Mesenchymal stem cell (in vitro differentiated cells and primary cell): ENCODE measurements at regions not wholly inside any gene's neighbourhood (a gene's known extent, or its start where the extent isn't known, plus 50 kb on each side); places are given as distances from the start of the nearest gene placed in this dataset.
"Not testable (repeated sequence)": the region's sequence is repeated elsewhere in the genome, so short reads cannot be mapped to it uniquely, and the experiment has no call there.

ENCODE experiments used
- DNase-seq: peaks from one replicate; pipeline ENCODE4 v3.0.0-alpha.2; 2013
- H2AFZ ChIP-seq: one replicate; pipeline ENCODE4 v1.6.1; 2013; ENCODE audit warnings: low read depth, mild to moderate bottlenecking, control low read depth, inconsistent platforms, low read length, moderate library complexity
- H2AK5ac ChIP-seq: 2 replicates; pipeline ENCODE4 v1.6.1; 2013; ENCODE audit warnings: low read length, moderate library complexity, mild to moderate bottlenecking, inconsistent platforms; ENCODE audit not compliant: severe bottlenecking
- H2BK120ac ChIP-seq: one replicate; pipeline ENCODE4 v1.6.1; 2013; ENCODE audit warnings: low read depth, mild to moderate bottlenecking, inconsistent platforms, low read length, moderate library complexity
- H2BK12ac ChIP-seq, 2 experiments: one replicate each; pipeline ENCODE4 v1.6.1; 2013; ENCODE audit warnings: inconsistent platforms in 2 of 2, low read length in 2 of 2, mild to moderate bottlenecking in 2 of 2, moderate library complexity in 2 of 2, control low read depth in 1 of 2
- H2BK15ac ChIP-seq: one replicate; pipeline ENCODE4 v1.6.1; 2013; ENCODE audit warnings: mild to moderate bottlenecking, low read depth, inconsistent platforms; ENCODE audit not compliant: poor library complexity, severe bottlenecking
- H2BK5ac ChIP-seq: 2 replicates; pipeline ENCODE4 v1.6.1; 2013; ENCODE audit warnings: low read depth, mild to moderate bottlenecking, low read length, control low read depth, inconsistent platforms; ENCODE audit not compliant: poor library complexity, severe bottlenecking
- H3K14ac ChIP-seq, 2 experiments: one replicate each; pipeline ENCODE4 v1.6.1; 2013; ENCODE audit warnings: inconsistent platforms in 2 of 2, low read length in 2 of 2, control low read depth in 1 of 2, mild to moderate bottlenecking in 1 of 2, moderate library complexity in 1 of 2
- H3K18ac ChIP-seq, 2 experiments: one replicate each; pipeline ENCODE4 v1.6.1; 2013; ENCODE audit warnings: inconsistent platforms in 2 of 2, low read length in 2 of 2, control low read depth in 1 of 2, low read depth in 1 of 2, mild to moderate bottlenecking in 1 of 2
- H3K23ac ChIP-seq, 2 experiments: one replicate each; pipeline ENCODE4 v1.6.1; 2013; ENCODE audit warnings: inconsistent platforms in 2 of 2, low read length in 2 of 2, mild to moderate bottlenecking in 2 of 2, moderate library complexity in 2 of 2, control low read depth in 1 of 2
- H3K27ac ChIP-seq: 2 replicates; pipeline ENCODE4 v1.5.1; 2013; ENCODE audit warnings: mild to moderate bottlenecking, moderate library complexity, low read length, control low read depth, inconsistent platforms; ENCODE audit not compliant: poor library complexity, severe bottlenecking
- H3K27me3 ChIP-seq, 2 experiments: 2 replicates each; pipeline versions ENCODE4 v1.6.1 to v1.7.0; 2013; ENCODE audit warnings: low read length in 2 of 2, mild to moderate bottlenecking in 2 of 2, moderate library complexity in 2 of 2, control low read depth in 1 of 2, inconsistent platforms in 1 of 2; ENCODE audit not compliant: control insufficient read depth in 1 of 2, insufficient read depth in 1 of 2
- H3K36me3 ChIP-seq, 2 experiments: 2 replicates each; pipeline versions ENCODE4 v1.6.1 to v1.7.0; 2013; ENCODE audit warnings: low read length in 2 of 2, control low read depth in 1 of 2, inconsistent platforms in 1 of 2, low read depth in 1 of 2, mild to moderate bottlenecking in 1 of 2; ENCODE audit not compliant: insufficient read depth in 2 of 2, control insufficient read depth in 1 of 2
- H3K4ac ChIP-seq, 2 experiments: one replicate each; pipeline ENCODE4 v1.6.1; 2013; ENCODE audit warnings: inconsistent platforms in 2 of 2, low read length in 2 of 2, mild to moderate bottlenecking in 2 of 2, moderate library complexity in 2 of 2, control low read depth in 1 of 2, low read depth in 1 of 2
- H3K4me1 ChIP-seq: 2 replicates; pipeline ENCODE4 v1.6.1; 2013; ENCODE audit warnings: low read depth, low read length, control low read depth; ENCODE audit not compliant: control insufficient read depth, insufficient read depth
- H3K4me2 ChIP-seq: 2 replicates; pipeline ENCODE4 v1.6.1; 2013; ENCODE audit warnings: low read length, mild to moderate bottlenecking, inconsistent platforms; ENCODE audit not compliant: poor library complexity, severe bottlenecking
- H3K4me3 ChIP-seq, 2 experiments: 2 replicates each; pipeline versions ENCODE4 v1.5.1 to v1.7.0; 2013; ENCODE audit warnings: low read length in 2 of 2, mild to moderate bottlenecking in 2 of 2, control low read depth in 1 of 2, low read depth in 1 of 2; ENCODE audit not compliant: insufficient read depth in 1 of 2
- H3K79me1 ChIP-seq: replicated peaks from 2 replicates; pipeline ENCODE4 v1.6.1; 2013; ENCODE audit warnings: mild to moderate bottlenecking, control low read depth, low read length, inconsistent platforms; ENCODE audit not compliant: poor library complexity, severe bottlenecking
- H3K9ac ChIP-seq: 2 replicates; pipeline ENCODE4 v1.7.0; 2013; ENCODE audit warnings: mild to moderate bottlenecking, low read length, moderate library complexity
- H3K9me3 ChIP-seq: 2 replicates; pipeline ENCODE4 v1.7.0; 2013; ENCODE audit warnings: mild to moderate bottlenecking, low read length; ENCODE audit not compliant: control insufficient read depth
- H4K8ac ChIP-seq: one replicate; pipeline ENCODE4 v1.6.1; 2013; ENCODE audit warnings: inconsistent platforms, mild to moderate bottlenecking, low read length, moderate library complexity
- H4K91ac ChIP-seq: one replicate; pipeline ENCODE4 v1.6.1; 2013; ENCODE audit warnings: mild to moderate bottlenecking, low read length, inconsistent platforms
- WGBS: methylation state at CpG from one replicate; pipeline ENCODE4 v1.1.7; 2013; ENCODE audit warnings: mixed read lengths; 5-methylcytosine and 5-hydroxymethylcytosine counted together

DNA sequence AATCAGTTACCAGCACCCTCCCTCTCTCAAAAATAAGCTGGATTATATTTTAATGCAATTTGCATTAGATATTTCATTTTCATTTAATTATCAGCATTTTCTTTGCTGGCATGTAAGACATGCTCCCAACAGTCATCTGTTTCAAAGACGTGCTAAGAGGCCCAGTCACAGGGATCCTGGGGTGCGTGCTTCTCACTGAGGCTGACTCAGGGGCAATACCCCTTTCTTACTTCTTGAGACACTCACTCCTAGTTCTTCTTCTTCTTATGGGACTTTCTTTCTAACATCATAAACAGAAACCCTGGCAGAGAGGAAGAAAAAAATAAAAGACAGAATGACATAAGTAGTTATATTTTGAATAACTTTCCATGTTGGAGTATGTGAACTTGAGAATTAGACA is 372.1 kb upstream of the MEX3C start:
- Histone ChIP-seq H3K27ac (no peak overlapping the region), H3K36me3 (no peaks in the 10 kb centered on the region), H3K18ac (no peak overlapping the region), H3K79me1 (no peaks in the 10 kb centered on the region), H3K4me3 (no peak overlapping the region), H3K4me1 (no peaks in the 10 kb centered on the region), H3K4ac (no peak overlapping the region), H4K91ac (no peak overlapping the region), H3K14ac (no peak overlapping the region), H3K4me2 (no peak overlapping the region), H4K8ac (no peak overlapping the region), H3K23ac (no peak overlapping the region), H3K9ac (no peak overlapping the region), H3K27me3 (no peaks in the 10 kb centered on the region), H2BK15ac (no peak overlapping the region), H2AFZ (no peak overlapping the region), H3K9me3 (no peaks in the 10 kb centered on the region), H2BK5ac (no peak overlapping the region), H2AK5ac (no peak overlapping the region), H2BK12ac (no peak overlapping the region), H2BK120ac (no peak overlapping the region)
- no peak for DNase-seq
- WGBS: 79% methylated on average over 2 of the region's 2 CpGs

DNA sequence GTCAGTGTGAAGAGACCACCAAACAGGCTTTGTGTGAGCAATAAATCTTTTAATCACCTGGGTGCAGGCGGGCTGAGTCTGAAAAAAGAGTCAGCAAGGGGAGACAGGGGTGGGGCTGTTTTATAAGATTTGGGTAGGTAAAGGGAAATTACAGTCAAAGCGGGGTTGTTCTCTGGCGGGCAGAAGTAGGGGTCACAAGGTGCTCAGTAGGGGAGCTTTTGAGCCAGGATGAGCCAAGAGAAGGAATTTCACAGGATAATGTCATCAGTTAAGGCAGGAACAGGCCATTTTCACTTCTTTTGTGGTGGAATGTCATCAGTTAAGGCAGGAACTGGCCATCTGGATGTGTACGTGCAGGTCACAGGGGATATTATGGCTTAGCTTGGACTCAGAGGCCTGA is 372.6 kb upstream of the MEX3C start:
- H3K79me1 ChIP-seq, H3K4me3 ChIP-seq, H3K4me1 ChIP-seq, H3K14ac ChIP-seq, DNase-seq, H3K27me3 ChIP-seq, H3K27ac ChIP-seq, H2BK12ac ChIP-seq, H3K36me3 ChIP-seq, H2AFZ ChIP-seq, H4K91ac ChIP-seq, H2AK5ac ChIP-seq, H2BK15ac ChIP-seq, H4K8ac ChIP-seq, H3K18ac ChIP-seq, H3K9ac ChIP-seq, H3K4ac ChIP-seq, H3K9me3 ChIP-seq, H3K23ac ChIP-seq, H2BK120ac ChIP-seq, H3K4me2 ChIP-seq, H2BK5ac ChIP-seq: not testable (repeated sequence)
- 55% methylated on average over 3 of the region's 4 CpGs for WGBS

DNA sequence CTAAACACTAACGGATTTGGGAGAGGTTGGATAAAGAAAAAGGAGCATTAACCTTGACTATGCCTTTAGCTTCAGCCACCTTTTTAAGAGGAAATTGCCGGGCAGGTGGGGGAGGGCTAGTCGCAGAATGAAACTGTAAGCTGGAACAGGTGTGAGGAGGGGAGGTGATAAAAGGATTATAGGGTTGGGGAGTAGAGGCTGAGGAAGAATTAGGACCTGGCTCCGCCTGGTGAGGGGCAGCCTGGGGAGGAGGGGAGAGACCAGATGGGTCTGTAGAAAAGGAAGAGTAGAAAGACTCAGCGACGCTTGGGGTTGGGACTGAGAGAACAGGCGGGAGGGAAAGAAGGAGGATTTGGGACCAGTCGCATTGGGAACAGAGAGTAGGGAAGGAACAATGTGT is 376.4 kb upstream of the MEX3C start:
- not testable (repeated sequence) for H2AK5ac ChIP-seq, H3K14ac ChIP-seq, H3K79me1 ChIP-seq, H2BK12ac ChIP-seq, H3K4me3 ChIP-seq, H2AFZ ChIP-seq, DNase-seq, H2BK15ac ChIP-seq, H3K36me3 ChIP-seq, H3K18ac ChIP-seq, H3K4me1 ChIP-seq, H3K23ac ChIP-seq, H3K27ac ChIP-seq, H3K9me3 ChIP-seq, H3K27me3 ChIP-seq, H2BK120ac ChIP-seq, H3K9ac ChIP-seq, H2BK5ac ChIP-seq, H4K91ac ChIP-seq, H4K8ac ChIP-seq, H3K4ac ChIP-seq, H3K4me2 ChIP-seq
- 54% methylated on average over 7 of the region's 8 CpGs for WGBS

DNA sequence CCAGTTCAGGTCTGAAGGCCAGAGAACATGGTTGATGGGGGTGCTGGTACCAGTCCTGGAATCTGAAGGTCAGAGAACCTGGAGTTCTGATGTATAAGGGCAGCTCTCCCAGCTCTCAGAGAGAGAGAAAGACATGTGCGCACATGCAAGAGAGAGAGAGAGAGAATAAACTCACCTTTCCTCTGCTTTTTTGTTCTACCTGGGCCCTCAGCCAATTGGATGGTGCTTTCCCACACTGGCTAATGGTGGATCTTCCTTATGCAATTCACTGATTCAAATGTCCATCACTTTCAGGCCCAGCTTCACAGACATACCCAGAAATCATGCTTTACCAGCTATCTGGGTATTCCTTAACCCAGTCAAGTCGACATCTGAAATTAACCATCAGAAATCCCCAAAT is 377.7 kb upstream of the MEX3C start:
- no peaks in the 10 kb centered on the region for H3K36me3 ChIP-seq
- DNase-seq: no peak
- no peak overlapping the region for H2AK5ac ChIP-seq
- H3K18ac ChIP-seq: no peak overlapping the region
- WGBS: 59% methylated on average over 2 of the region's 2 CpGs
- no peak overlapping the region for H2BK15ac ChIP-seq
- no peaks in the 10 kb centered on the region for H3K4me1 ChIP-seq
- no peak overlapping the region for H2BK5ac ChIP-seq
- H3K4me3 ChIP-seq: no peak overlapping the region
- no peak overlapping the region for H2AFZ ChIP-seq
- H4K91ac ChIP-seq: no peak overlapping the region
- H3K79me1 ChIP-seq: no peaks in the 10 kb centered on the region
- no peak overlapping the region for H3K27ac ChIP-seq
- H3K4me2 ChIP-seq: no peak overlapping the region
- H3K14ac ChIP-seq: no peak overlapping the region
- no peaks in the 10 kb centered on the region for H3K27me3 ChIP-seq
- no peak overlapping the region for H3K9ac ChIP-seq
- no peak overlapping the region for H2BK12ac ChIP-seq
- H4K8ac ChIP-seq: no peak overlapping the region
- no peak overlapping the region for H3K4ac ChIP-seq
- H3K23ac ChIP-seq: no peak overlapping the region
- H2BK120ac ChIP-seq: no peak overlapping the region
- no peaks in the 10 kb centered on the region for H3K9me3 ChIP-seq
